CD4-positive, alpha-beta T cell treated with Interleukin-4 for 1 hour (primary cell): ENCODE measurements at regions not wholly inside any gene's neighbourhood (a gene's known extent, or its start where the extent isn't known, plus 50 kb on each side); places are given as distances from the start of the nearest gene placed in this dataset.
"Not testable (repeated sequence)": the region's sequence is repeated elsewhere in the genome, so short reads cannot be mapped to it uniquely, and the experiment has no call there.

Experiments
- DNase-seq, 2 donors: peaks; one replicate each; pipeline ENCODE4 v3.0.0-alpha.2; 2020 to 2022

GRCh38 chr5:87784311-87784710 is 371.6 kb upstream of the CCNH start:
- no peak for DNase-seq

DNA sequence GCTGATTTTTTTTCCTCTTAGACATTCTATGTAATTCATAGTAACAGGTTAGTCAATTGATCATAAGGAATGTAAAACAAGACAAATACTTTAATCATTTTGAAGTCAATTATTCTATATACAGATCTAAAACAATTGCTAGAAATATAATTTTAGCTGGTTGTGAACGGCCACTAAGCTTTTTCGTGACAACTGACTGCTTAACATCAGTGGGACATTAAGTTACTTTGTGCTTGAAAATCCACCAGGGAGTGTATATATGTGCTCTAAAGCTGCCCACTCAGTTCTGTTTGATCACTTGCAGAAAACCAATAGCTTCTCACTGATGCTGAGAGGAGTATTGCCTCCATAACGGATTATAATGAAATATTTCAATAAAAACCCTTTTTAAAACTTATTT is 370.2 kb upstream of the CCNH start:
- DNase-seq = no peak

GRCh38 chr5:87781976-87782375 is 369.2 kb upstream of the CCNH start:
- no peak for DNase-seq

- peak; percentile 78 to 79 for DNase-seq
Measured at GRCh38 chr5:87780831-87781760, 368.4 kb upstream of the CCNH start.

GRCh38 chr5:87778876-87779275 is 366.1 kb upstream of the CCNH start:
- DNase-seq = no peak

- no peak for DNase-seq
Measured at GRCh38 chr5:87777877-87778276, 365.1 kb upstream of the CCNH start.

GRCh38 chr5:87776785-87777184 is 364.1 kb upstream of the CCNH start:
- DNase-seq = no peak

GRCh38 chr5:87776302-87776701 is 363.6 kb upstream of the CCNH start:
- DNase-seq = not testable (repeated sequence)

- DNase-seq = no peak
Measured at GRCh38 chr5:87775228-87775627, 362.5 kb upstream of the CCNH start.

- DNase-seq = no peak
Measured at GRCh38 chr5:87774804-87775203, 362.1 kb upstream of the CCNH start.

DNA sequence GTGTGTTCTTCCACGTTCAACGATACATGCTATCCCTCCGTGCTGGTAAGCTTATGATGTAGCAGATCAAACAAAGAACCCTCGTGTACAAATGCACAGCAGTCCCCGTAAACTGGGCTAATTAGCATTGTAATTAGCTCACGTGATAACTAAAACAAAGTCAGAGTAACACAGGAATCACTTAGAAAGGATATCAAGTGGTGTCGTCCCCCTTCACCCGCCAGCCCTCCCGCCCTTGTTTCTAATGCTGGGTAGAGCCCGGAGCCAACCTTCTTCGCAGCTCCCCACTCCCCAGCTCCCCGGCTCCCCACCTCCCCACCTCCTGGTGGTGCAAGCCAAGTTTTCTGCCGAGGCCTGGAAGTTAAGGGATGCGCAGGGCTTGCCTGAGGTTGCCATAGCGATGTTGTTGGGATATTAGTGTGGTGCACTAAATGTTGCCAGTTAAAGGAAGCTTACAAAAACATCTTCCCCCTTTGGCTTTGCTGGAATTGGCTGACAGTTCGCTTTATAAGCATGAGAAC is 357.9 kb upstream of the CCNH start:
- no peak for DNase-seq

GRCh38 chr5:87770016-87770570 is 357.4 kb upstream of the CCNH start:
- no peak for DNase-seq

GRCh38 chr5:87769157-87769556 is 356.4 kb upstream of the CCNH start:
- DNase-seq = no peak

DNA sequence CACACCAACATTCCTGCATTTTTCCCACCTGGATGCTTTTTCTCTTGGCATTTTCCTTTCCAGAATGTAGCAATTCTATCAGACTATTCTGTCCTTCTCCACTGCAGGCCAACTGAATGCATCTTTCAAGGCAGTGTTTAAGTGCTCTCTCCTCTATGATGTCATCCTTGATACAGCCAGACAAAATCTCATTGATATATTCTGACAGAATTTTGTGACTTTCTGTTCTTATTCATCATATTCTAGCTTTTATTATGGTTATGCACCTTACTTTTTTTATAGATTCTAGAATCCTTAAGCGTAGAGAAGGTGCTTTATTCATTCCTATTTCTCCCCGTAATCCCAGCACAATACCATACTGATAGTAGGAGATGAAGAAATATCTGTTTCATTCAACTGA is 355.5 kb upstream of the CCNH start:
- DNase-seq = no peak

DNA sequence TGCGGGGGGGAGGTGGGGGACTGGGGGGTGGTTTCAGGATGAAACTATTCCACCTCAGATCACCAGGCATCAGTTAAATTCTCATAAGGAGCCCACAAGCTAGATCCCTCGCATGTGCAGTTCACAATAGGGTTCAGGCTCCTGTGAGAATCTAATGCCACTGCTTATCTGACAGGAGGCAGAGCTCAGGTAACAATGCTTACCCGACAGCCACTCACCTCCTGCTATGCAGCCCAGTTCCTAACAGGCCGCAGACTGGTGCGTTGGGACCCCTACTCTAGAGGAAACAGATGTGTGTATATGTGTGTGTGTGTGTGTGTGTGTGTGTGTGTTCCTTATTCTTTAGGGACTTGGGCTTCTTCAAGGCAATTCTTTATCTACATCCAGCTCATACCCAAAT is 352.3 kb upstream of the CCNH start:
- no peak for DNase-seq

- DNase-seq = no peak
Measured at GRCh38 chr5:87762631-87763030, 349.9 kb upstream of the CCNH start.

GRCh38 chr5:87756951-87757350 is 344.2 kb upstream of the CCNH start:
- DNase-seq = no peak

- no peak for DNase-seq
Measured at GRCh38 chr5:87755360-87755759, 342.6 kb upstream of the CCNH start.

GRCh38 chr5:87754009-87754757 is 341.5 kb upstream of the CCNH start:
- no peak for DNase-seq

DNA sequence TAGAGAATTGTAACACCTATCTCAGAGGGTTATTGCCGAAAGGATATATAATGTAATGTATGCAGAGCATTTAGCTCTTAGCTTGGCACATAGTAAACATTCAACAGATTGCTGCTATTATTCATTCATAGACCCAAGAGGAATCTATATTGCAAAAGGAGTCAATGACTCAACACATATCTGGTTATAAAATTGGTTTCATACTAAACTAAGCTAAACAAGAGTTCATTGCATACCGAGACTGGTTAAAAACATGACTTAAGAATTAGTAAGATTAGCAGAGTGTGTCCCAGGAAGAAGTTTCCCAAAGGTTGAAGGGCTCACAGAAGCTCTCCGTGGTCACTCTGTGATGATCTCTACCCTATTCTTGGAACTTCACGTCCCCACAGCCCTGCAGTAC is 339.6 kb upstream of the CCNH start:
- no peak for DNase-seq

DNA sequence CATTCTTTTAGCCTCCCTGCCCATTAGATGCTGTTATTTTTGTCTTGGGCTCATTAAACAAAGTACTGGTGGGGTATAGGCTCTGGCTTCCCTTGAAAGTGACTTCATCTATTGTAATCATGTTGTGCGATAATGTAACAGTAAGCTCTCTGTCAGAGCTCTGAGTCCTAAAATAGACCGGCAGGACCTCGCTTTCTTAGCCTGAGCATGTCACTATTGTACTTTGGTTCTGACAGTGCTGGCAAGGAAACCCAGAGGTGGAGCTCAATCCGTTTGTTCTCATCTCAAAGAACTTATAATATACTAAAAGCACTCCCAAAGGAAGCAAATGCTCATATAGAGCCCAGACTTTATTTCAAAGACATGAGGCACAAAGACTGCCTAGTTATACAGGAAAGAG is 339.1 kb upstream of the CCNH start:
- DNase-seq = no peak

GRCh38 chr5:87746891-87747377 is 334.2 kb upstream of the CCNH start:
- DNase-seq = no peak

DNA sequence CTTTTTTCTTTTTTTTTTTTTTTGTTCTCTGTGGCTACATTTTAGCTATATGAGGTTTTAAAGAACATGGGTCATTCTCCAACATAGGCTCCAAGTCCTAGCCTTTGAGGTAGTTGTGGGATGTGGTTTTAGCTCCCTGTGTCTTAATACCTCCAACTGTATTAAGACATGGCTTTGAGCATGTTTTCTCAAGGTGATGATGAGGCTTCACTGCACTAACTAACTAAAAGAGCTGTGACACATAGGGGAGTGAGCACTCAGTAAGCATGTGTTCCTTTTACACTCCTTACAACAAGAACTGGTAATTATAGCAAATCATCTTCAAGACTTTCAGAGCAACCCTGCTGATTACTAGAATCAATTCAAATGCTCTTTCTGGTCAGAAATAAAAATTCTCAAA is 333.6 kb upstream of the CCNH start:
- no peak for DNase-seq
